IMR-90 (cell line): ENCODE measurements at regions not wholly inside any gene's neighbourhood (a gene's known extent, or its start where the extent isn't known, plus 50 kb on each side); places are given as distances from the start of the nearest gene placed in this dataset.

Experiments
- ATAC-seq: fragments of 200-7000 bp; cut with Tn5 transposase; 2 replicates; pipeline ENCODE4 v1.9.1; 2020; ENCODE audit warnings: low read depth, mild to moderate bottlenecking, moderate library complexity
- BruUV-seq: library from RNA; stranded (reverse); fragments of 400-500 nt; replicated peaks from 2 replicates; lab custom pipeline; 2021; lab: Mats Ljungman, UMichigan
- CTCF ChIA-PET: fragments of 300-600 bp; formaldehyde crosslinking; extraction: SDS; loops from one replicate; lab custom pipeline; 2021; ENCODE audit warnings: antibody characterized with exemption; lab: Yijun Ruan, JAX
- POLR2A ChIA-PET: fragments of 300-600 bp; sonication (Branson Sonifier 250); formaldehyde crosslinking; loops from one replicate; lab custom pipeline; 2022; ENCODE audit warnings: antibody characterized with exemption; ENCODE audit not compliant: unreplicated experiment; lab: Charles Lee
- DNase-seq: peaks from one replicate; pipeline ENCODE4 v3.0.0; 2013
- H2AFZ ChIP-seq: replicated peaks from 2 replicates; pipeline ENCODE3; 2013; ENCODE audit warnings: low read length, mild to moderate bottlenecking; ENCODE audit not compliant: poor library complexity
- H2AK5ac ChIP-seq: 2 replicates; pipeline ENCODE4 v1.6.1; 2013; ENCODE audit warnings: low read depth, low read length, inconsistent platforms
- H2AK9ac ChIP-seq: replicated peaks from 2 replicates; pipeline ENCODE3; 2013; ENCODE audit warnings: mild to moderate bottlenecking, low read depth, low read length, moderate library complexity; ENCODE audit not compliant: poor library complexity
- H2BK120ac ChIP-seq: 2 replicates; pipeline ENCODE4 v1.6.1; 2013; ENCODE audit warnings: low read depth, low read length, inconsistent platforms
- H2BK15ac ChIP-seq: 3 replicates; pipeline ENCODE4 v1.6.1; 2013; ENCODE audit warnings: low read depth, low read length, inconsistent platforms
- H2BK20ac ChIP-seq: 2 replicates; pipeline ENCODE4 v1.6.1; 2013; ENCODE audit warnings: low read depth, mild to moderate bottlenecking, inconsistent platforms, low read length, moderate library complexity
- H2BK5ac ChIP-seq: 2 replicates; pipeline ENCODE4 v1.6.1; 2013; ENCODE audit warnings: mild to moderate bottlenecking, low read depth, low read length, inconsistent platforms; ENCODE audit not compliant: poor library complexity, severe bottlenecking
- H3K14ac ChIP-seq: replicated peaks from 2 replicates; pipeline ENCODE4 v1.6.1; 2013; ENCODE audit warnings: low read depth, low read length, inconsistent platforms
- H3K18ac ChIP-seq: 2 replicates; pipeline ENCODE4 v1.6.1; 2013; ENCODE audit warnings: low read depth, low read length, control low read depth
- H3K23ac ChIP-seq: 2 replicates; pipeline ENCODE4 v1.6.1; 2013; ENCODE audit warnings: low read depth, low read length, inconsistent platforms
- H3K27ac ChIP-seq: 2 replicates; pipeline ENCODE4 v1.5.1; 2013; ENCODE audit warnings: mild to moderate bottlenecking, control low read depth, low read length; ENCODE audit not compliant: insufficient read depth
- H3K27me3 ChIP-seq: 2 replicates; pipeline ENCODE4 v1.6.1; 2013; ENCODE audit warnings: low read length; ENCODE audit not compliant: control insufficient read depth, insufficient read depth
- H3K36me3 ChIP-seq: 2 replicates; pipeline ENCODE4 v1.6.1; 2013; ENCODE audit warnings: low read length, mixed read lengths; ENCODE audit not compliant: control insufficient read depth, insufficient read depth
- H3K4ac ChIP-seq: 2 replicates; pipeline ENCODE4 v1.6.1; 2013; ENCODE audit warnings: low read depth, low read length, inconsistent platforms
- H3K4me1 ChIP-seq: 2 replicates; pipeline ENCODE4 v1.6.1; 2013; ENCODE audit warnings: low read length, mixed read lengths; ENCODE audit not compliant: control insufficient read depth, insufficient read depth
- H3K4me2 ChIP-seq: 2 replicates; pipeline ENCODE4 v1.6.1; 2013; ENCODE audit warnings: low read depth, mild to moderate bottlenecking, control low read depth, low read length, moderate library complexity
- H3K4me3 ChIP-seq: 2 replicates; pipeline ENCODE4 v1.5.1; 2013; ENCODE audit warnings: low read depth, mild to moderate bottlenecking, control low read depth, low read length, moderate library complexity; ENCODE audit not compliant: insufficient read depth
- H3K56ac ChIP-seq: 2 replicates; pipeline ENCODE4 v1.6.1; 2013; ENCODE audit warnings: low read length, inconsistent platforms; ENCODE audit not compliant: insufficient read depth; ENCODE audit errors: extremely low read depth
- H3K79me1 ChIP-seq, 2 experiments: 2 replicates each; pipeline ENCODE4 v1.6.1; 2013; ENCODE audit warnings: low read length in 2 of 2, inconsistent platforms in 1 of 2, low read depth in 1 of 2
- H3K9ac ChIP-seq: 2 replicates; pipeline ENCODE4 v1.6.1; 2013; ENCODE audit warnings: low read depth, low read length, control low read depth
- H3K9me1 ChIP-seq: 2 replicates; pipeline ENCODE4 v1.6.1; 2013; ENCODE audit warnings: low read length, inconsistent platforms; ENCODE audit not compliant: insufficient read depth
- H3K9me3 ChIP-seq: 2 replicates; pipeline ENCODE4 v1.6.1; 2013; ENCODE audit warnings: low read length; ENCODE audit not compliant: control insufficient read depth, insufficient read depth
- H4K20me1 ChIP-seq: 2 replicates; pipeline ENCODE4 v1.6.1; 2013; ENCODE audit warnings: low read length, inconsistent platforms; ENCODE audit not compliant: insufficient read depth
- H4K5ac ChIP-seq: 2 replicates; pipeline ENCODE4 v1.6.1; 2013; ENCODE audit warnings: mild to moderate bottlenecking, low read depth, low read length, control low read depth
- H4K8ac ChIP-seq, 2 experiments: 2 replicates each; pipeline ENCODE4 v1.6.1; 2013; ENCODE audit warnings: low read depth in 2 of 2, low read length in 2 of 2, control low read depth in 1 of 2, inconsistent platforms in 1 of 2
- H4K91ac ChIP-seq: 2 replicates; pipeline ENCODE4 v1.6.1; 2013; ENCODE audit warnings: low read depth, low read length, inconsistent platforms; ENCODE audit not compliant: insufficient read depth
- BHLHE40 ChIP-seq: fragments of 150-350 bp; IDR thresholded peaks from 2 replicates; pipeline ENCODE4 v1.6.1; 2016; ENCODE audit warnings: mild to moderate bottlenecking, low read depth, low read length
- CEBPB ChIP-seq: IDR thresholded peaks from 2 replicates; pipeline ENCODE4 v1.6.1; 2012; ENCODE audit warnings: low read depth, low read length, improper control_type of control experiment
- CHD1 ChIP-seq: IDR thresholded peaks from 2 replicates; pipeline ENCODE4 v1.6.1; 2012; ENCODE audit warnings: low read depth, low read length, improper control_type of control experiment
- FOS ChIP-seq: fragments of 150-350 bp; IDR thresholded peaks from 2 replicates; pipeline ENCODE4 v1.6.1; 2016; ENCODE audit warnings: low read depth, low read length
- MAFK ChIP-seq: IDR thresholded peaks from 2 replicates; pipeline ENCODE4 v1.6.1; 2012; ENCODE audit warnings: low read depth, low read length, improper control_type of control experiment
- MAZ ChIP-seq: IDR thresholded peaks from 2 replicates; pipeline ENCODE4 v1.6.1; 2012; ENCODE audit warnings: low read depth, mild to moderate bottlenecking, low read length, improper control_type of control experiment, moderate library complexity, borderline replicate concordance
- MXI1 ChIP-seq: IDR thresholded peaks from 2 replicates; pipeline ENCODE4 v1.6.1; 2012; ENCODE audit warnings: low read depth, mild to moderate bottlenecking, low read length, moderate library complexity, borderline replicate concordance
- NFE2L2 ChIP-seq: fragments of 150-350 bp; IDR thresholded peaks from 2 replicates; pipeline ENCODE4 v1.6.1; 2016; ENCODE audit warnings: low read depth, mild to moderate bottlenecking, low read length
- POLR2A ChIP-seq: IDR thresholded peaks from 2 replicates; pipeline ENCODE4 v1.6.1; 2012; ENCODE audit warnings: mild to moderate bottlenecking, low read depth, low read length
- RAD21 ChIP-seq: IDR thresholded peaks from 2 replicates; pipeline ENCODE4 v1.6.1; 2012; ENCODE audit warnings: low read length, improper control_type of control experiment
- RCOR1 ChIP-seq: IDR thresholded peaks from 2 replicates; pipeline ENCODE4 v1.6.1; 2012; ENCODE audit warnings: mild to moderate bottlenecking, low read length, improper control_type of control experiment; ENCODE audit not compliant: insufficient replicate concordance
- RFX5 ChIP-seq: IDR thresholded peaks from 2 replicates; pipeline ENCODE4 v1.8.0; 2012; ENCODE audit warnings: low read depth, mild to moderate bottlenecking, low read length, moderate library complexity
- SMC3 ChIP-seq: fragments of 150-350 bp; IDR thresholded peaks from 2 replicates; pipeline ENCODE4 v1.6.1; 2016; ENCODE audit warnings: low read depth, mild to moderate bottlenecking, antibody characterized with exemption, low read length, moderate library complexity
- USF2 ChIP-seq: fragments of 150-350 bp; IDR thresholded peaks from 2 replicates; pipeline ENCODE4 v1.6.1; 2017; ENCODE audit warnings: mild to moderate bottlenecking, antibody characterized with exemption, low read length, low read depth
- WGBS, 2 experiments: methylation state at CpG; one replicate each; pipeline versions ENCODE4 v1.1.5 to v1.1.7; 2013; ENCODE audit warnings: missing lambda C conversion rate in 2 of 2; ENCODE audit not compliant: insufficient read length in 1 of 2; ENCODE audit errors: extremely low coverage in 2 of 2; 5-methylcytosine and 5-hydroxymethylcytosine counted together
- dilution Hi-C: fragments of 300-500 bp; cut with HindIII; formaldehyde crosslinking; loops from one replicate; pipeline ENCODE4 v1.14.3; 2018; ENCODE audit warnings: low sequenced_read_pairs; ENCODE audit not compliant: unreplicated experiment
- in situ Hi-C: fragments of 300-500 bp; cut with MboI; formaldehyde crosslinking; loops from 3 replicates; pipeline ENCODE4 v1.14.3; 2019; ENCODE audit warnings: low sequenced_read_pairs, inconsistent platforms, mixed read lengths
- intact Hi-C: fragments of 100-400 bp; cut with micrococcal nuclease; formaldehyde crosslinking; loops from 2 replicates; pipeline ENCODE4 v1.10.0; 2022
- TF ChIP-seq, protein P1 (sequence below): fragments of 150-350 bp; IDR thresholded peaks from 2 replicates; pipeline ENCODE4 v1.6.1; 2016; ENCODE audit warnings: low read depth, mild to moderate bottlenecking, low read length, moderate library complexity, borderline replicate concordance
- TF ChIP-seq, protein P2 (sequence below): conservative IDR thresholded peaks from 2 replicates; pipeline ENCODE4 v1.5.1; 2012; ENCODE audit warnings: mild to moderate bottlenecking, low read depth, low read length, improper control_type of control experiment

DNA sequence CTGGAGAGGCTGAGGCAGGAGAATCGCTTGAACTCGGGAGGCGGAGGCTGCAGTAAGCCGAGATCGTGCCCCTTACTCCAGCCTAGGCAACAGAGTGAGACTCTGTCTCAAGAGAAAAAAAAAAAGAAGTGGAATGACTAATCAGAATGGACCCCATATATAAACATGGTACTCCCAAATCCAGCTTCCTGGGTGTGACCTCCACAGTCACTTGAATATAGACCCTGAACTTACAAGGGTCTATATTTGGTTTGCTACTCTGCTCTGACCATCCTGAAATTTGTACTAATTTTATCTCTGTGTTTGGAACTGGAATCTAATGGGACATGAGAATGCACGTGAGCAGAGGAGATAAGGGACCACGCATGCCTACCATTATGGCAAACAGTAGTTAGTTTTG lies 275.0 kb downstream of the TNS1 start:
- H3K4ac ChIP-seq, result no peak overlapping the region
- H4K8ac ChIP-seq, result no peak overlapping the region
- H3K23ac ChIP-seq, result no peak overlapping the region
- peaks cover 12% of the 10 kb centered on the region for H3K4me1 ChIP-seq
- H3K14ac ChIP-seq, result 0 out of 2 replicates have a peak overlapping the region, but pooled peaks have one; percentile 29
- intact Hi-C loops (no loop called here), in situ Hi-C loops (no loop called here), dilution Hi-C loops (no loop called here)
- CTCF ChIA-PET, result no interaction called here
- 100% methylated on average over 2 of the region's 7 CpGs; no CpG with 5 or more reads in 1 of the 2 experiments for WGBS, 2 experiments
- H2BK5ac ChIP-seq, result no peak overlapping the region
- no peak overlapping the region for H2AFZ ChIP-seq
- no peak overlapping the region for H4K91ac ChIP-seq
- H2BK15ac ChIP-seq, result no peak overlapping the region
- no peak overlapping the region for H2AK5ac ChIP-seq
- BruUV-seq, result no TSS peak
- POLR2A ChIA-PET, result no interaction called here
- H2BK20ac ChIP-seq, result no peak overlapping the region
- H3K79me1 ChIP-seq, result no peaks in the 10 kb centered on the region
- no peak overlapping the region for H3K4me3 ChIP-seq
- no peak overlapping the region for H3K9ac ChIP-seq
- no peak overlapping the region for H3K18ac ChIP-seq
- no peaks in the 10 kb centered on the region for H3K27me3 ChIP-seq
- H3K27ac ChIP-seq, result no peak overlapping the region
- DNase-seq (no peak), ATAC-seq (no peak)
- no peak overlapping the region for H2BK120ac ChIP-seq
- H3K9me3 ChIP-seq, result no peaks in the 10 kb centered on the region
- no peaks in the 10 kb centered on the region for H4K20me1 ChIP-seq
- H3K4me2 ChIP-seq, result no peak overlapping the region
- H3K36me3 ChIP-seq, result 0 out of 2 replicates have a peak, but pooled peaks cover 1% of the 10 kb centered on the region
- no peak overlapping the region for H3K56ac ChIP-seq
- TF ChIP-seq RAD21 (no peak), RCOR1 (no peak), SMC3 (no peak), MAFK (no peak), MXI1 (no peak), RFX5 (no peak), FOS (no peak), POLR2A (no peak), CHD1 (no peak), BHLHE40 (no peak), USF2 (no peak), CEBPB (no peak), NFE2L2 (no peak), MAZ (no peak)
- TF ChIP-seq, protein P1, sequence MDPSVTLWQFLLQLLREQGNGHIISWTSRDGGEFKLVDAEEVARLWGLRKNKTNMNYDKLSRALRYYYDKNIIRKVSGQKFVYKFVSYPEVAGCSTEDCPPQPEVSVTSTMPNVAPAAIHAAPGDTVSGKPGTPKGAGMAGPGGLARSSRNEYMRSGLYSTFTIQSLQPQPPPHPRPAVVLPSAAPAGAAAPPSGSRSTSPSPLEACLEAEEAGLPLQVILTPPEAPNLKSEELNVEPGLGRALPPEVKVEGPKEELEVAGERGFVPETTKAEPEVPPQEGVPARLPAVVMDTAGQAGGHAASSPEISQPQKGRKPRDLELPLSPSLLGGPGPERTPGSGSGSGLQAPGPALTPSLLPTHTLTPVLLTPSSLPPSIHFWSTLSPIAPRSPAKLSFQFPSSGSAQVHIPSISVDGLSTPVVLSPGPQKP, result no peak
- TF ChIP-seq, protein P2, sequence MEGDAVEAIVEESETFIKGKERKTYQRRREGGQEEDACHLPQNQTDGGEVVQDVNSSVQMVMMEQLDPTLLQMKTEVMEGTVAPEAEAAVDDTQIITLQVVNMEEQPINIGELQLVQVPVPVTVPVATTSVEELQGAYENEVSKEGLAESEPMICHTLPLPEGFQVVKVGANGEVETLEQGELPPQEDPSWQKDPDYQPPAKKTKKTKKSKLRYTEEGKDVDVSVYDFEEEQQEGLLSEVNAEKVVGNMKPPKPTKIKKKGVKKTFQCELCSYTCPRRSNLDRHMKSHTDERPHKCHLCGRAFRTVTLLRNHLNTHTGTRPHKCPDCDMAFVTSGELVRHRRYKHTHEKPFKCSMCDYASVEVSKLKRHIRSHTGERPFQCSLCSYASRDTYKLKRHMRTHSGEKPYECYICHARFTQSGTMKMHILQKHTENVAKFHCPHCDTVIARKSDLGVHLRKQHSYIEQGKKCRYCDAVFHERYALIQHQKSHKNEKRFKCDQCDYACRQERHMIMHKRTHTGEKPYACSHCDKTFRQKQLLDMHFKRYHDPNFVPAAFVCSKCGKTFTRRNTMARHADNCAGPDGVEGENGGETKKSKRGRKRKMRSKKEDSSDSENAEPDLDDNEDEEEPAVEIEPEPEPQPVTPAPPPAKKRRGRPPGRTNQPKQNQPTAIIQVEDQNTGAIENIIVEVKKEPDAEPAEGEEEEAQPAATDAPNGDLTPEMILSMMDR, result no peak
- no peak overlapping the region for H4K5ac ChIP-seq
- peaks cover 8% of the 10 kb centered on the region; the same call in 1 of the 2 replicates for H3K9me1 ChIP-seq
- H2AK9ac ChIP-seq, result no peak overlapping the region
